Panc1 (cell line): ENCODE measurements at regions not wholly inside any gene's neighbourhood (a gene's known extent, or its start where the extent isn't known, plus 50 kb on each side); places are given as distances from the start of the nearest gene placed in this dataset.

Experiments used
- POLR2AphosphoS5 ChIP-seq: IDR thresholded peaks from 2 replicates; pipeline ENCODE4 v1.6.1; 2012; ENCODE audit warnings: mild to moderate bottlenecking, low read depth, low read length, moderate library complexity
- TF ChIP-seq, protein P1 (sequence below): fragments of 450-650 bp; IDR thresholded peaks from 2 replicates; pipeline ENCODE4 v1.5.1; 2017; ENCODE audit warnings: mild to moderate bottlenecking

GRCh38 chr2:118761771-118762170 is 85.7 kb downstream of the EN1 start:
- TF ChIP-seq, protein P1, sequence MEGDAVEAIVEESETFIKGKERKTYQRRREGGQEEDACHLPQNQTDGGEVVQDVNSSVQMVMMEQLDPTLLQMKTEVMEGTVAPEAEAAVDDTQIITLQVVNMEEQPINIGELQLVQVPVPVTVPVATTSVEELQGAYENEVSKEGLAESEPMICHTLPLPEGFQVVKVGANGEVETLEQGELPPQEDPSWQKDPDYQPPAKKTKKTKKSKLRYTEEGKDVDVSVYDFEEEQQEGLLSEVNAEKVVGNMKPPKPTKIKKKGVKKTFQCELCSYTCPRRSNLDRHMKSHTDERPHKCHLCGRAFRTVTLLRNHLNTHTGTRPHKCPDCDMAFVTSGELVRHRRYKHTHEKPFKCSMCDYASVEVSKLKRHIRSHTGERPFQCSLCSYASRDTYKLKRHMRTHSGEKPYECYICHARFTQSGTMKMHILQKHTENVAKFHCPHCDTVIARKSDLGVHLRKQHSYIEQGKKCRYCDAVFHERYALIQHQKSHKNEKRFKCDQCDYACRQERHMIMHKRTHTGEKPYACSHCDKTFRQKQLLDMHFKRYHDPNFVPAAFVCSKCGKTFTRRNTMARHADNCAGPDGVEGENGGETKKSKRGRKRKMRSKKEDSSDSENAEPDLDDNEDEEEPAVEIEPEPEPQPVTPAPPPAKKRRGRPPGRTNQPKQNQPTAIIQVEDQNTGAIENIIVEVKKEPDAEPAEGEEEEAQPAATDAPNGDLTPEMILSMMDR, result no peak
- TF ChIP-seq POLR2AphosphoS5, result no peak
